Stomach (tissue), 4 donors: ENCODE measurements at regions not wholly inside any gene's neighbourhood (a gene's known extent, or its start where the extent isn't known, plus 50 kb on each side); places are given as distances from the start of the nearest gene placed in this dataset.

Experiments
- EP300 ChIP-seq: sonication (generic); formaldehyde crosslinking; IDR thresholded peaks from one replicate; pipeline ENCODE4 v1.6.1; 2017; ENCODE audit warnings: antibody characterized with exemption
- POLR2A ChIP-seq, 4 donors: fragments of 450-650 bp; IDR thresholded peaks; one replicate each; pipeline ENCODE4 v1.6.1; 2016; ENCODE audit warnings: antibody characterized with exemption in 4 of 4, control low read depth in 2 of 4, mild to moderate bottlenecking in 1 of 4, moderate library complexity in 1 of 4
- POLR2AphosphoS5 ChIP-seq, 3 donors: sonication (generic); formaldehyde crosslinking; IDR thresholded peaks; one replicate each; pipeline ENCODE4 v1.6.1; 2016; ENCODE audit warnings: antibody characterized with exemption in 3 of 3
- TF ChIP-seq, protein P1 (sequence below), 7 experiments: fragments of 450-650 bp in 4 of 7; fragments of 200-600 bp in 3 of 7; sonication (generic) in 3 of 7; IDR thresholded peaks; one replicate each; pipeline ENCODE4 v1.5.1; 2016 to 2019; ENCODE audit warnings: antibody characterized with exemption in 7 of 7, control low read depth in 2 of 7, mild to moderate bottlenecking in 1 of 7

DNA sequence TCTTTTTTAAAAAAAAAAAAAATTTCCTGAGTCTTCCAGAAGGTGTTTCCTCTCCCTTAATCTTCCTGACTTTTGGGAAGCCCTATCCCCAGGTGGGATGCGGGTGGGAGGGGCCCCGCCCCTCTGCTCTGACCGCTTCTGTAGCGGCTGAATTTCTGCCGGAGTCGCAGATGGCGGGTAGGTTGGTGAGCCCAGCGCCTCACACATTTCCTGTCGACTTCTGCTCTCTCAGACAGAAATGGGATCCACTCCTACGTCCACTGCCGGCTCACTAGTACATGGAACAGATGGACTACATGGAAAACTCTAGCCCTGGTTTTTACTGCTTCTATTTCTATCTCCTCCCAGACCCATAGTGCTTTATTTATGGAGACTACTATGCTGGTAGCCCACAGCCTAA, 90.9 kb downstream of the NEUROD6 start:
- TF ChIP-seq, protein P1, sequence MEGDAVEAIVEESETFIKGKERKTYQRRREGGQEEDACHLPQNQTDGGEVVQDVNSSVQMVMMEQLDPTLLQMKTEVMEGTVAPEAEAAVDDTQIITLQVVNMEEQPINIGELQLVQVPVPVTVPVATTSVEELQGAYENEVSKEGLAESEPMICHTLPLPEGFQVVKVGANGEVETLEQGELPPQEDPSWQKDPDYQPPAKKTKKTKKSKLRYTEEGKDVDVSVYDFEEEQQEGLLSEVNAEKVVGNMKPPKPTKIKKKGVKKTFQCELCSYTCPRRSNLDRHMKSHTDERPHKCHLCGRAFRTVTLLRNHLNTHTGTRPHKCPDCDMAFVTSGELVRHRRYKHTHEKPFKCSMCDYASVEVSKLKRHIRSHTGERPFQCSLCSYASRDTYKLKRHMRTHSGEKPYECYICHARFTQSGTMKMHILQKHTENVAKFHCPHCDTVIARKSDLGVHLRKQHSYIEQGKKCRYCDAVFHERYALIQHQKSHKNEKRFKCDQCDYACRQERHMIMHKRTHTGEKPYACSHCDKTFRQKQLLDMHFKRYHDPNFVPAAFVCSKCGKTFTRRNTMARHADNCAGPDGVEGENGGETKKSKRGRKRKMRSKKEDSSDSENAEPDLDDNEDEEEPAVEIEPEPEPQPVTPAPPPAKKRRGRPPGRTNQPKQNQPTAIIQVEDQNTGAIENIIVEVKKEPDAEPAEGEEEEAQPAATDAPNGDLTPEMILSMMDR (IDR thresholded peaks at IDR 0.05) = no peak
- TF ChIP-seq POLR2AphosphoS5 (IDR thresholded peaks at IDR 0.05) (no peak), POLR2A (IDR thresholded peaks at IDR 0.05) (no peak), EP300 (no peak)
